NCI-H774 (cell line): ENCODE measurements at regions not wholly inside any gene's neighbourhood (a gene's known extent, or its start where the extent isn't known, plus 50 kb on each side); places are given as distances from the start of the nearest gene placed in this dataset.

Experiments used
- DNase-seq: peaks from one replicate; lab custom pipeline; 2025; lab: John Stamatoyannopoulos, UW

DNA sequence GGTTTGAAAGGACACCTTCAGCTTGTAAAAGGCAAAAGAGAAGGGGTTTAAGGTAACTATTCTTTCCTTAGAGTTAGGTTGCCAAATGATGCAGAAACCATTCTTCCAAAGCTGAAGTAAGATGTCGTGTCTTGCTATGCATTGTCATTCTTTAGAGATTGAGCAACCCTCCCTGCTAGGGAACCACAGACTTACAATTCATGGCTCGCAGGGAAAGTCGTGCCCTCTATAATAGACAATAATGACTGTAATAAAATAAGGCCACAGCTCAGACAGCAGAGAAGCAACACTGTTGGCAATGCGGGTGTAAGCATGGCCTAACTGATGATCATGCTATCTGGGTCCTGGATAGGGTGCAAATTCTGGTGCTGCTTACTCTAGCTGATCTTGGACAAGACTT, 129.6 kb upstream of the CDH13 start:
- no peak for DNase-seq

DNA sequence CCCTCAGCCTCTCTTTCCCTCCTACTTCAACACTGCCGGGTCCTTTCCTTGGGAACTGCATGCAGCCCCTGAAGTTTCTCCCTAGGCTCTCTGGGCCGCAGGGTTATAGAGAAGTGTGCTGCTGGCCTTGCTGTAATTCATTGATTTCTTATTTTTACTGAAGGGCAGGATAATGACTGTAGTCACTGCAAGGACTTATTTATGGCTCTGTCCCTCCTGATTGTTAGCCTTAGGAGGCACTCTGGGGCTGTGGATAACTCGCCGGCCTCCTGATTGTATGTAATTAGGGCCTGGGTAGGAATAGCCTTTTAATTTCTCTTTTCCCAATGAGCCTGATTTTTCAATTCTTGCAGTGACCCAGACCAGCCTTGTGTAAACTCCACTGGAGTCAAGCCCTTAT, 138.3 kb upstream of the CDH13 start:
- no peak for DNase-seq

DNA sequence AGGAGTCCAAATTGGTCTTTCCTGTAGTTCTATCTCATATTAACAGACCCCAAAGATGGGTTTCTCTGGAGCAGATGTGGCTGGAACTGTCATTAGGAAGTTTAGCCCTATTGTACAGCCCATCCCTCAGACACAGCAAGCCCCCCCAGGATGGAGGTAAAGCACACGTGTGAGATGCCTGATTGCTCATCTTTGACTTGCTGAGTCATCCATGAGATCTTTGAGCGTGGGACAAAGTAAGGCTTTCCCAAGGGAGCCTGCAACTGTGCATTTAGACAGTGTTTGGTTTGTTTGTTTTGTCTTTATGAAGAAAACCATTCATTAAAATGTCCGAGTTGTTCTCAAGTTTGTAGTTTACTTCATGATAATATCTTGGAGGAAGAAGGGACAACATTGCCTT, 145.3 kb upstream of the CDH13 start:
- no peak for DNase-seq

DNA sequence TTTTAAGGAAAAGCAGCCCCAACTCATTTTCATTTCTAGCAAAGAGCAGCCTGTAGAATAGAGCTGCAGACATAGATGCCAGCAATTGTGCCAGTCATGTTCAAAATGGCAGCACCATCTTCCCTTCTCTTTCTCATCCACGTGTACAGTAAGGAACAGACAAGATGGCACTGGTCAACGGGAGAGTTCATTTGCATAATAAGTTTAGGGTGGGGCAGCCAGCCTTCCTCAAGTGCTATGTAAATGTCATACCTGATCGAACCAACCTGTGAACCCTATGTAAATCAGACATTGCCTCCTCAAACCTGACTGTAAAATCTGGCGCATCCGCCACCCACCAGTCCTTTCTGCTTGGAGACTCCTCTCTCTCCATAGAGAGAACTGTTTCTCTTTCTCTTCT, 150.0 kb upstream of the CDH13 start:
- DNase-seq = no peak

DNA sequence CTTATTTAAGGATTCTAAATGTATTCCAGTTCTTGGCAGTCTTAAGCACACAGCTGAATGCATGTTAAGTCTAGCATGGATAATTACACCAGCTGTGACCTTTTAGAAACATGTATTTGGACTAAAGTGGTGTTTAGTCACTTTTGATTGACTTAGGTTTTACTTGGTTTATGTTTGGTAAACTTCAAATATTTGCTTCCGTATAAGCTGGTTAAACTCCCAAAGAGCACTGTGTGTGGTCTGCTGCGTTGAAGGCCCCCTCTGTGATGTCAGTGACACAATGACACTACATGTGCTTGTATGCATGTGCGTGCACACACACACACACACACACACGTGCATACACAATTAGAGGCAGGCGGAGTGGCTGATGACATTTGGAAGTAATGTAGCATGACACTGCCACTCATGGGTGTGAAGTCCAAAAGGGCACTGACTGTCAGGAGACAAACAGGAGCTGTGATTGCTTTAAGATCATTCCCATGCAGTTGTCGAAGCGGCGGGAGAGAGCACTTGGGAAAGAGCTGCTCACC, 156.1 kb upstream of the CDH13 start:
- DNase-seq = no peak

DNA sequence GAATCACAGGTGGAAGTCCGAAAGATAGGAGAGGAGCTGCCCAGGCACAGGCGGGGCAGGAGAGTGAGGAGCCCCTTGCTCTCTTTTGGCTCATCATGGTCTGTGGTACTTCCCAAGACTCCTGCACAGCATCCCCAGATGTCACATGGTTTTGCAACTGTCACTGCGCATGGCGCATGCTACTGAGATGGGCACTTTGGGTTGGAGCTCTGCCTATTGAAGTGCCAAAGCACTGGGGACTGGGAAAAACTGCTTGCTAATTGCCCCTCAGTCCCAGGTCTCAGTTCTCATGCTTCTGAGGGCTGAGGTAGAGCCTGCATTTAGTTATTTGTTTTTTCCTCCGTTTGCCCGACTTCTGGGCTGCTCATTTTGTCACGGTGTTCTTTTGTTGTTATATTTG, 156.8 kb upstream of the CDH13 start:
- DNase-seq = no peak

DNA sequence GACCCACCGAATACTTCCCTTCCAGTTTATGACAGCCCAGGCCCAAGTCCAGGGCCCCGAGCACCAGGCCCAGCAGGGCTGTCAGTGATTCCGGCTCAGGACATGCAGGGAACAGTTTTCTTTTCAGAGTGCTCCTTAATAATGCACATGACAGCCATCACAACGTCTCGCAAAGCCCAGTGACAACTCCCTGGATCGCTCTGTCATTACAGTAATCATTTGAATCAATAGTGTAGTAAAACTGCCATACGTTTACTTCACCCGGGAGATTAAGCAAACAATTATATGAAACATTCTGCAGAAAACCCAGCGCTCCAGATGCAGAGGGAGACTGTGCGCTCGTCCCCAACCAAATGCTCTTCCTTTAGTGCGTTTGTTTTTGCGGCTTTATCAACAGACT, 162.6 kb upstream of the CDH13 start:
- no peak for DNase-seq

DNA sequence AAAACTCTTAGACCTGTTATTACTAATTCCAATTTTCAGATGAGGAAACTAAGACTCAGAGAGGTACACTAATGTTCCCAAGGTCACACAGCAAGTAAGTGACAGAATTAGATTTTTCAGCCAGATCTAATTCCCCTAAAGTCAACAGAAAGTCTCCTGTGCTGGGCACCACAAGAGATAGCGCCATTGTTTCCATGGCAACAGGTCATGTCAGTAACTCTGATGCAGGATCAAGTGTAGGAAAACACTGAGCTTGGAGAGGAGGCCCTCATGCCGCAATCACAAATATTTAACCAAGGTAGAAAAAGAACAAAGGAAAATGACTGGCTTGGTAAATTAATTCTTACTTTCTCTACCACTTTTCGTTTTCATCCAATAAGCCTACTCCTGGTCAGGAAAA, 166.0 kb upstream of the CDH13 start:
- DNase-seq = peak; percentile 63

DNA sequence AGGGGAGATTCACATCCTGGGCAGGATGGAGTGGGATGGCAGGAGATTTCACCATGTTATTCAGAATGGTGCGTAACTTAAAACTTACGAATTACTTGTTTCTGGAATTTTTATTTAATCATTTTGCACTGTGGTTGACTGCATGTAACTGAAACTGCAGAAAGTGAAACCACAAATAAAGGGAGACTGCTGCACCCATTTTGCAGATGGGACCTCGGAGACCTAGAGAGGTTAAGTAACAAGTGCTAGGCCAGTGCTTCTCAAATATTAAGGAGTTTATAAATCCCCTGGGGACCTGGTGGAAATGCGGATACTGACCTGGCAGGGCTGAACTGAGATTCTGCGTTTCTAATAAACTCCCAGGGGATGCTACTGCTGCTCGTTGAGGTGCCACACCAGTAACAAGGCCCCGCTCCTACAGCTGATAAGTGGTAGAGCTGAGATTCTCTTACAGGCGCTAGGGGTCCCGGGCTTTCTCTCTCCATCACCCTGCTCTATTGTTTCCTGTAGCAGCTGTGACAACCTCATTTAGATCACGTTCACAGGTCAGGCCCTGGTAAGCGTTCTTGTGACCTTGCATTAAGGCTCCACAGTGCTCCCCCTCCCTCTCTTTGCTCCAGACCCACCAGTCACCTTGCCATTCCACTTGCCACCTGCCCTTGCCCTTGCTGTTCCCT, 167.1 kb upstream of the CDH13 start:
- no peak for DNase-seq

DNA sequence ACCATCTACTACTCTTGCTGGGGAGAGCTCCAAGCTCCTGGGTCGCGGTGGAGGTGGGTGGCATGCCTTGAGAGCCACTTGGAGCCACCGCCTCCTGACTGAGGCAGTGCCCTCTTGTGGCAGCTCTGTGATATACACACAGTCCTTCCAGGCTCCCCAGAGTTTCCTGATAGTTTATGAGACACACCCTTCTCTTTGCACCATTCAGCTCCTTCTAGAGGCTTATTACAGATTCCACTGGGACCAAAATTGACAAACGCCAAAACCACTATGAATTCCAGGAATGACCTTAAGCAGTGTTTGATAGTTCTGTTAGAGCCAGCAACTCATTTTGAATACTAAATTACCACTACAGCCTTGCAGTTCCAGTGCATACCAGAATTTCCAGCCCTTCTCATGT, 170.1 kb upstream of the CDH13 start:
- DNase-seq = no peak

DNA sequence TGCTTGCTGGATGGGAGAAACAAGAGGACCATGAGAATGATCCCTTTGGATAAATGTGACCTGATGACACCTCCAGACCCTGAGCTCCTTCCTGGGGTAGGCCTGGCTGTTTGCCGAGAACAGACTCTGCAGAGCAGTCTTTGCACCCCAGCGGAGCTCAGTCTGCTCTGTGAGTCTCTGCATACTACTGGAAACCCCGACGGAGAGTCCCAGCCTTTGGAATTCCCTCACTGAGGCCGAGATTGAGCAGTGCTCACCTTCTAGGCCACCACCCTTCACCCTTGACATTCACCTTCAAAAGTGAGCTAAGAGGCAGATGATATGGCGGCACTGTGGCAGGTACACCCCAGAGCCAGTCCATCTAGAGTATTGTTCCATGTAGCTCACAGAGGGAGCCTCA, 172.2 kb upstream of the CDH13 start:
- no peak for DNase-seq

DNA sequence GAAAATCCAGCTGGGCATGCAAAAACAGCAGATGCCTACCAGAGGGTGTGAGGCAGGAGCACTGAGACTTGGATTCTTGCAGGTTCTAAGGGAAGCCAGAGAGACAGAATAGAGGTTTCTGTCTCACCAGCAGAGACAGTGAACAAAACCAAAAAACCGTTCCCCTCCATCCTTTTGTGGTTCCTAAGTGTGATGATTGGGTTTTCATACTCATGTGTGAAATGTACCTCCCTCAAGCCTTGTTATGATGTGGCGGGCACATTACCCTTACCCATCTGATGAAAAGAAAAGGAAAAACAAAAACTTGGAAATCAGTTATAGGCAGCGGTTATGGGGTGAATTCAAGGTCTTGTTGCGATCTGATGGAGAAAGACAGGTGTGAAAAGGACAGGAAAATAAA, 172.6 kb upstream of the CDH13 start:
- no peak for DNase-seq

DNA sequence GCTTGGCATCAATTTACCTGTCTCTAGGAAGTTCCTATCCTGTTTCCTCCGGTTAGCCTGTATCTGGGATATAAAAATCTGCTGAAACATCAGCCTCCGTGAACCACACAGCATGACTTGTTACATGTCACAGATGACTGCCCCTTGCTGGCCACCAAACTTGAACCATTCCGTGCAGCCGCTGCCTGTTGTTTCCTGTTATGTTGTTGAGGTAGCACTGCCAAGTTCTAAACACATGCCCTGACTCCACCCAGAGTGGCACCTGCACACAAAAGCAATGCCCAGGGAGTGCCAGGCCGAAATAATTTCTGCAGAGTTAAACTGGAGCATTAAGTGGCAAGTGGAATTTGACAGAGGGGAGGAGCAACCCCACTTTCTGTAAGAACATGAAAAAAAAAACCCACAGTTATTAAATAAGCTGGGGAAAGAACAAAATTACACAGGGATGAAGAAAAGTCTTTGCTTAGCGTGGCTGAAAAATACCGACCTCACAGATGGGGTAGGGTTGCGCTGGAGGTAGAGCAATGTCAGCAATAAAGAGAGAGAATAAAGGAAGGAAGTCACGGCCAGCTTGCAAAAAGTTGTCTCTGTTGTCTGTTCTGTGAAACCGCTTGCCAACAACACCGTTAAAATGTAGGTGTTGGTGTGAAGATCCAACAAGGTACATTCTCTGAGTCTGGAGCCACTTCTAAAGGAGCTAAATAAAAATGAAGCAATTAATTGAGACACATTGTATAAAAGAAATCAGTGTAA, 174.6 kb upstream of the CDH13 start:
- peak; percentile 9 for DNase-seq

DNA sequence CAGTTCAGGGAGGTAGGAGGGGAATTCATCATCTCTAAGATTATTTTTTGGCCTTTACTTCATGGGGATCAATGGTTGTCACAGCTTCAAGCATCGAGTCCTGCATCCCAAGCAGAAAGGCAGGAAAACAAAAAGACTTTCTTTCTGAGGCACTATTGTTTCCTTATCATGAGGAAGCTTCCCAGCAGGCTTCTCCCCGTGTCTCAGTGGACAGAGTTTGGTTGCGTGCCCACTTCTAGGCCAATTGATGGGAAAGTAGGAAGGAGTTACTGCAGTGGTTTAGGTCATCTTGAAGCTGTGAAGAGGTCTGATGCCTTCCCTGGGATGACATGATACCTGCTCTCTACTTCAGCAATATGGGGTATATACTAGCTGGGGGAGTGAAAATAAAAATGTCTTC, 175.3 kb upstream of the CDH13 start:
- no peak for DNase-seq

DNA sequence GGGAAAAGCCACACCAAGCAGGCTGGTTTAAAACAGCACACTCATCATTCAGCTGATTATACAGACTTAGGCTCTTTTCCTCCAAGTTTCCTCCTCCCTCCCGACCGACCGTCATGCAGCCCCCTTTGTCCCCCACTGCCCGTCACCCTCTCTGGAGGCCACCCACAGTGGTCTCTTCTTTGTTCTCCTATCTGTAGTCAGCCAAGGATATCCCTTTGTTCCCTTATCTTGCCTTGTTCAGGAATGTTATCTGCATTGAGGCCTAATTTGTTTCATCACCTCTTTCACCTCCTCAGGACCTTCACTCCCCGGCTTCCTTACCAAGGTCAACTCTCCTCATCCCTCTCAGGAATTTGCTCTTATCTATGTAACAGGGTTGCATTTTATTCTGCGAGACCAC, 186.4 kb upstream of the CDH13 start:
- no peak for DNase-seq

DNA sequence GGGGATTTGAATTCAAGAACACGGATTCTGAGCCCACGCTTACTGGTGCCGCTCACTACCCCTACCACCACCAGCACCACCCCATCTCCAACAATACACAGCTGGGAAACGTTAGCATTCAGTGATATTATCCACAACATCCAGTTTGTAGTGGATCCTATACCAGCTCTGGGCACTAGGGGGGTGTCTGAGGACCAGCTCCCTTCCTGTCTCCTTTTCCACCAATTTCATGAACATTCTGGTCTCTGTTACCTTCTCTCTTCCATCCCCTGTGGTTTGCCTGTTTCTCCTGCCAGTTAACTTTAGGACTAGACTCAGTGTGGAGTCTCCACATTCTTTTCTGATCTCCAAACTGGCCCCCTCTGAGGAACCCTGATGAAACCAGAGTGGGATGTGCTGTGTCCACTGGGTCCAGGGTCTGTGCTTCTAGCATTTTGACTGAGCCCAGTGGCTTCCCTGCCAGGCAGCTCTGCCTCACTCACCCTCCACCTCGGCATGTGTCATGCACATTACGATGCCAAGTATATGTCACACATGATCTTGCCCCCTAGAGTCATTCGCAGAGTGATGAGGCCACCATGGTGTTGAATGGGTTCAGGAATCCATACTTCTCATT, 187.0 kb upstream of the CDH13 start:
- DNase-seq = no peak

DNA sequence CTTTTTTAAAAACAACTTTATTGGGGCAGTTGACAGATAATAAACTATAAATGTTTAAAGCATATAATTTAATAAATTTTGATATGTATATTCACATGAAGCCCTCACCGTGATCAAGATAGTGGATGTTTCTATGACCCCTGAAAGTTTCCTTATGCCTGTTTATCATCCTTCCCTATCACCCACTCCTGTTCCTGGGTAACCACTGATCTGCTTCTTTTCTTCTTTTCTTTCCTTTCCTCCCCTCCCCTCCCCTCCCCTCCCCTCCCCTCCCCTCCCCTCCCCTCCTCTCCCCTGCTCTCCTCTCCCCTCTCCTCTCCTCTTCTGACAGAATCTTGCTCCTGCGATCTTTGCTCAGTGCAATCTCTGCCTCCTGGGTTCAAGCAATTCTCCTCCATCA, 193.7 kb upstream of the CDH13 start:
- no peak for DNase-seq

DNA sequence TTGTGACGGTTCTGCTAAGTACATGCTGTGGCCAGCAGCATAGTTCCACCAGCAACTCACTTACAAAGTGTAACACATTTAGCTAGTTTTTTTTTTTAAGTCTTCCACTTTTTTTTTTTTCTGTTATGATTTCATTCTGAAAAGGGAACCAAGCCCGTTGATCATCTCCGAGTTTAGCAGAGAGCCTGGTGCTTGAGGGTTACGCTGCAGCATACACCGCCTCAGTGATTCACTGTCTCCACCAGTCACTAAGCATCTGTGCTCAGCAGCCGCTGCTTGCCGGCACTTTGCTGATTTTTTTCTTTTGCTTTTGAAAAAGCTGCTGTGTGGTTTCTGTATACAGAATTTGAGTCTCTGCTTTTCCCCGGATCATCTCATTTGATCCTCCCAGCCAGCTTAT, 194.5 kb upstream of the CDH13 start:
- no peak for DNase-seq

DNA sequence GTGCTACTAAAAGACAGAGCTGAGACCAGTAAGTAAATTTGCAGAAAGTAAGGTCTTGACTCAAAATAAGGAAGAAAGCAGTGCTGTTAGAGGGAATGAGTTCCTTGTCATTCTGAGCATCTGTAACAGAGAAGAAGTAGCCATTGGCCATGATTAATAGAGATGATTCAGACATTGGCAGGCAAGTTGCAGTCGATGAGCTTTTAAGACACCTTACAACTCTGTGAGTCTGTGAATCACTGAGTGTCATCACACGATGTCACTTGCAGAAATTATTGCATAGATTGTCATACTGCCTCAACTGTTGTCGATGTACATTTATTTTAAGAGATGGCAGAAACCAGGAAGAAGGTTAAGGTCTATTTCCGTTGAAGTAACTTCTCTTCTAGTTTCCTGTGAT, 201.1 kb upstream of the CDH13 start:
- no peak for DNase-seq

DNA sequence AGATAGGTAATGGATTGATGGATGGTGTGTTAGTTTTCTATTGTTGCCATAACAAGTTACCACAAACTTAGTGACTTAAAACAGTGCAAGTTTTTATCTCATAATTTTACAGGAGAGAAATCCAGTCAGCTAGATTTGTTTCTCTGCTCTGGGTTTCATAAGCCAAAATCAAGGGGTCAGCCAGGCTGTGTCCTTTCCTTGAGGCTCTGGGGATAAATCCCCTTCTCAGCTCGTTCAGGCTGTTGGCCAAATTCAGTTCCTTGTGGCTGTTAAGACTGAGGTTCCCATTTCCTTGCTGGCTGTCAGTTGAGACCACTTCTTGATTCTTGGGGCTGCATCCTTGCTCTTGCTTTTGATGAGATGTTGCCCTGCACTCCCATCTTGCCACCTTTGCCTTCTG, 204.9 kb upstream of the CDH13 start:
- DNase-seq = no peak

DNA sequence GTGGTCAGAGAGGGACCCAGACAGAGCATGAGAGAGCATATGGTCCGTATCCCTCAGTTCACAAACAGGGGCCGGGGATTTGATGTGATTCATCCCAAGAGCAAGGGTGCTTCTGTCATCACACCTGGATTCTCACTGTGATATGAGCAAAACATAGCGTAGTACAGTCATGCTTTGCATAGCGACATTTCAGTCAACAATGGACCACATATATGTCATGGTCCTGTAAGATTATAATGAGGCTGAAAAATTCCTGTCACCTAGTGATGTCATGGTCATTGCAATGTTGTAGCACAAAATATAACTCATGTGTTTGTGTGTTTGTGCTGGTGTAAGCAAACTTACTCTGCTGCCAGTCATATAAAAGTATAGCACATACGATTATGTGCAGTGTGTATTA, 207.4 kb upstream of the CDH13 start:
- DNase-seq = no peak

DNA sequence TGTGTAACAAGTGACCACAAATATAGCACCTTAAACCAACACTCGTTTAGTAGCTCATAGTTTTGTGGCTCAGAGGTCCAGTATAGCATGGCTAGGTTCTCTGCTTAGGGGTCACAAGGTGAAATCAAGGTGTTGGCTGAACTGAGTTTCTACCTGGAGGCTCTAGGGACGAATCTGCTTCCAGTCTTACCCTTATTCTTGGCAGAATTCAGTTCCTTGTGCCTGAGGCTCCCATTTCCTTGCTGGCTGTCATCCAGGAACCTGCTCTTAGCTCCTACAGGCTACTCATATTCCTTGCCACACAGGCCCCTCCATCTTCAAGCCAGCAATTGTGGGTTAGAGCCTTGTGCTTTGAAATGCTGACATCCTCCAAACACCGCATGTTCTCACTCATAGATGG, 212.3 kb upstream of the CDH13 start:
- DNase-seq = no peak

DNA sequence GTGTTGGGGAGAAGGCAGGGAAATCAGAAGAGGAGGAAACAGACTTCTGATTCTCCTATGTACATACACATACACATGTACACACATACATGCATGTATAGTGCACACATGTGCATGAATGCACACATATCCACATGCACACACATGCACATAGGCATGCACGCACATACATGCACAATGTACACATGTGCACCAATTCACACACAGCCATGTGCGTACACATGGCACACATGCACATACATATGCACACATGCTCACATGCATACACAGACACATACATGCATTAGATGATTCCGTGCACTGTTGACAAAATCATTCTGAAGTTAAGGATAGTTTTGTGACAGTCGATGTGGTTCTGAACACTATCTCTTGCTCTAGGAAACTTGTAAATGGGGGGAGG, 214.0 kb upstream of the CDH13 start:
- no peak for DNase-seq
